Endothelial cell of umbilical vein (primary cell): ENCODE measurements at regions not wholly inside any gene's neighbourhood (a gene's known extent, or its start where the extent isn't known, plus 50 kb on each side); places are given as distances from the start of the nearest gene placed in this dataset.

Source experiments
- BruUV-seq: library from RNA; stranded (reverse); fragments of 400-500 nt; replicated peaks from 2 replicates; lab custom pipeline; 2021; lab: Mats Ljungman, UMichigan
- CTCF ChIA-PET: fragments of 300-600, 350-600 bp; sonication (Branson Sonifier 250); formaldehyde crosslinking; loops from one replicate; lab custom pipeline; 2021; ENCODE audit warnings: antibody characterized with exemption, inconsistent platforms; lab: Charles Lee
- POLR2A ChIA-PET: fragments of 300-600, 350-600 bp; sonication (Branson Sonifier 250); formaldehyde crosslinking; loops from one replicate; lab custom pipeline; 2021; ENCODE audit warnings: antibody characterized with exemption, inconsistent platforms; lab: Charles Lee
- DNase-seq: peaks from one replicate; pipeline ENCODE4 v3.0.0-alpha.2; 2011; ENCODE audit warnings: low read depth, low spot score
- FAIRE-seq: peaks from 2 replicates; lab custom pipeline; 2011; peaks lifted over from hg19 to GRCh38; lab: Jason Lieb, UNC
- H2AFZ ChIP-seq: 2 replicates; pipeline ENCODE4 v1.6.0; 2012; ENCODE audit warnings: low read depth, low read length, control low read depth, inconsistent platforms
- H3K27ac ChIP-seq: 2 replicates; pipeline ENCODE4 v1.5.1; 2011; ENCODE audit warnings: low read depth, mild to moderate bottlenecking, control low read depth, low read length, moderate library complexity; ENCODE audit not compliant: insufficient read depth
- H3K27me3 ChIP-seq, 2 experiments: 2 replicates each; pipeline versions ENCODE4 v1.6.0 to v1.6.1; 2011; ENCODE audit warnings: low read length in 2 of 2, mixed read lengths in 1 of 2; ENCODE audit not compliant: control insufficient read depth in 2 of 2, insufficient read depth in 2 of 2
- H3K36me3 ChIP-seq, 2 experiments: 2 replicates in 1 of 2; 3 replicates in 1 of 2; pipeline ENCODE4 v1.5.1; 2011; ENCODE audit warnings: low read length in 2 of 2, mild to moderate bottlenecking in 1 of 2, moderate library complexity in 1 of 2; ENCODE audit not compliant: control insufficient read depth in 2 of 2, insufficient read depth in 2 of 2; ENCODE audit errors: extremely low read depth in 1 of 2
- H3K4me1 ChIP-seq: 3 replicates; pipeline ENCODE4 v1.5.1; 2011; ENCODE audit warnings: mild to moderate bottlenecking, low read length; ENCODE audit not compliant: control insufficient read depth, insufficient read depth; ENCODE audit errors: extremely low read depth
- H3K4me2 ChIP-seq: 2 replicates; pipeline ENCODE4 v1.6.1; 2011; ENCODE audit warnings: low read length, control low read depth, mixed read lengths; ENCODE audit not compliant: insufficient read depth
- H3K4me3 ChIP-seq, 3 experiments: fragments of 200-600 bp in 1 of 3; sonication (generic), shearing (Covaris generic) in 1 of 3; replicated peaks in 1 of 3; 2 replicates each; pipeline ENCODE4 v1.5.1; 2011 to 2016; ENCODE audit warnings: control low read depth in 3 of 3, low read length in 3 of 3, mild to moderate bottlenecking in 2 of 3, inconsistent platforms in 1 of 3, low read depth in 1 of 3, moderate library complexity in 1 of 3; ENCODE audit not compliant: insufficient read depth in 1 of 3
- H3K79me2 ChIP-seq: 2 replicates; pipeline ENCODE4 v1.6.0; 2012; ENCODE audit warnings: low read length, inconsistent platforms; ENCODE audit not compliant: control insufficient read depth, insufficient read depth
- H3K9ac ChIP-seq: replicated peaks from 2 replicates; pipeline ENCODE3; 2011; ENCODE audit warnings: low read length, control low read depth; ENCODE audit not compliant: insufficient read depth; ENCODE audit errors: extremely low read depth
- H3K9me1 ChIP-seq: replicated peaks from 3 replicates; pipeline ENCODE4 v1.6.0; 2011; ENCODE audit warnings: mild to moderate bottlenecking, low read length; ENCODE audit not compliant: control insufficient read depth, insufficient read depth; ENCODE audit errors: extremely low read depth
- H3K9me3 ChIP-seq: replicated peaks from 2 replicates; pipeline ENCODE4 v1.5.1; 2012; ENCODE audit warnings: low read length, inconsistent platforms; ENCODE audit not compliant: control insufficient read depth, insufficient read depth
- H4K20me1 ChIP-seq: replicated peaks from 2 replicates; pipeline ENCODE3; 2011; ENCODE audit warnings: mild to moderate bottlenecking, low read length; ENCODE audit not compliant: control insufficient read depth, insufficient read depth; ENCODE audit errors: extremely low read depth
- CTCF ChIP-seq, 2 donors: IDR thresholded peaks; 1 replicate in 1 of 2; 2 replicates in 1 of 2; pipeline ENCODE4 v1.5.1; 2011; ENCODE audit warnings: low read length in 2 of 2, mild to moderate bottlenecking in 2 of 2, moderate library complexity in 2 of 2, control low read depth in 1 of 2, inconsistent platforms in 1 of 2, low read depth in 1 of 2; ENCODE audit not compliant: insufficient read depth in 1 of 2; ENCODE audit errors: extremely low read depth in 1 of 2
- EZH2 ChIP-seq: IDR thresholded peaks from 2 replicates; pipeline ENCODE4 v1.6.1; 2012; ENCODE audit warnings: borderline replicate concordance, low read depth, mild to moderate bottlenecking, moderate library complexity, low read length, inconsistent platforms; ENCODE audit not compliant: severe bottlenecking
- FOS ChIP-seq: IDR thresholded peaks from 2 replicates; pipeline ENCODE4 v1.6.1; 2011; ENCODE audit warnings: mild to moderate bottlenecking, low read length, moderate library complexity, borderline replicate concordance; ENCODE audit not compliant: insufficient read depth
- GATA2 ChIP-seq: IDR thresholded peaks from 2 replicates; pipeline ENCODE4 v1.7.0; 2011; ENCODE audit warnings: low read depth, mild to moderate bottlenecking, moderate library complexity, mixed read lengths, low read length; ENCODE audit not compliant: insufficient read length, insufficient read depth
- JUN ChIP-seq: IDR thresholded peaks from 2 replicates; pipeline ENCODE4 v1.6.1; 2011; ENCODE audit warnings: borderline replicate concordance, low read depth; ENCODE audit not compliant: insufficient read length, insufficient read depth
- MYC ChIP-seq: IDR thresholded peaks from one replicate; pipeline ENCODE4 v1.6.1; 2011; ENCODE audit warnings: mild to moderate bottlenecking, low read depth, low read length
- POLR2A ChIP-seq: IDR thresholded peaks from 2 replicates; pipeline ENCODE4 v1.6.1; 2012; ENCODE audit warnings: low read depth, mild to moderate bottlenecking, control low read depth, low read length
- POLR2AphosphoS5 ChIP-seq: IDR thresholded peaks from 2 replicates; pipeline ENCODE4 v1.6.1; 2012; ENCODE audit warnings: low read depth, mild to moderate bottlenecking, control low read depth, low read length, moderate library complexity; ENCODE audit not compliant: insufficient read depth
- dilution Hi-C: fragments of 300-500 bp; cut with MboI; formaldehyde crosslinking; loops from one replicate; pipeline ENCODE4 v1.15.0; 2019; ENCODE audit warnings: low sequenced_read_pairs; ENCODE audit not compliant: extremely low pct_ligation_motif_present
- intact Hi-C: fragments of 100-400 bp; cut with micrococcal nuclease; formaldehyde crosslinking; loops from one replicate; pipeline ENCODE4 v1.10.0; 2022
- TF ChIP-seq, protein P1 (sequence below): IDR thresholded peaks from 2 replicates; pipeline ENCODE4 v1.6.1; 2011; ENCODE audit not compliant: insufficient read depth, insufficient read length

- Histone ChIP-seq H3K4me3 (no peak overlapping the region), H3K4me1 (no peaks in the 10 kb centered on the region), H3K9me3 (no peaks in the 10 kb centered on the region), H3K27ac (no peak overlapping the region), H3K4me2 (no peak overlapping the region), H3K27me3 (no peaks in the 10 kb centered on the region), H3K9ac (no peak overlapping the region), H2AFZ (no peak overlapping the region), H3K79me2 (no peaks in the 10 kb centered on the region), H3K9me1 (no peaks in the 10 kb centered on the region), H3K36me3 (no peaks in the 10 kb centered on the region), H4K20me1 (no peaks in the 10 kb centered on the region)
- dilution Hi-C loops = no loop called here
- DNase-seq (no peak), FAIRE-seq (no peak)
- ChIA-PET CTCF (no interaction called here), POLR2A (interaction anchor here (0.5 kb wide), 1 partner anchor 21 kb away, joined by 5 read pairs; no protein-coding TSS in a partner anchor)
- BruUV-seq = no TSS peak
- TF ChIP-seq POLR2A (no peak), EZH2 (no peak), JUN (no peak), POLR2AphosphoS5 (no peak)
- TF ChIP-seq, protein P1, sequence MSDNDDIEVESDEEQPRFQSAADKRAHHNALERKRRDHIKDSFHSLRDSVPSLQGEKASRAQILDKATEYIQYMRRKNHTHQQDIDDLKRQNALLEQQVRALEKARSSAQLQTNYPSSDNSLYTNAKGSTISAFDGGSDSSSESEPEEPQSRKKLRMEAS = no peak
- intact Hi-C loops = no loop called here
These were observed 215.2 kb upstream of the CRIM1 start for GRCh38 chr2:36140391-36140790.

DNA sequence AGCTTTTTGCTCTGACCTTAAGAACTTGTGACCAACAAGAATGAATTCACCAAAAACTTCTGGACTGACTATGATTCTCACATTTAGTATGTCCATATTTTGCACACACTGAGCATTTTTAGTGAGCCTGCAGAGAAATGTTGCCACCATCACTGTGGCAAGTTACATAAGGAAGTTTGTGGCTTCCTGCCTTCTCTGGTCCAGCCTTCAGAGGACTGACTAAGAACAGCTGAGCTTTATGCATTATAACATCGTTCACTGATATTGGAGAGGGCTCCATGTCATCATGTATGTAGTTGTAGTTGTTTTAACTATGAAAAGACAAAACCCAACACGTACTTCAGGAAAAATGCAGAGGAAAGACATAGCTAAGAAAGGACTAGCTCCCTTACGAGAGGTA is 218.0 kb upstream of the CRIM1 start:
- Histone ChIP-seq H3K9ac (no peak overlapping the region), H3K27ac (no peak overlapping the region), H3K9me3 (no peaks in the 10 kb centered on the region), H3K4me3 (no peak overlapping the region), H3K36me3 (no peaks in the 10 kb centered on the region), H3K27me3 (no peaks in the 10 kb centered on the region), H3K79me2 (no peaks in the 10 kb centered on the region), H4K20me1 (no peaks in the 10 kb centered on the region), H3K4me1 (no peaks in the 10 kb centered on the region), H3K9me1 (no peaks in the 10 kb centered on the region), H2AFZ (no peak overlapping the region), H3K4me2 (no peak overlapping the region)
- FAIRE-seq (no peak), DNase-seq (no peak)
- BruUV-seq = no TSS peak
- POLR2A ChIA-PET = no interaction called here
- intact Hi-C loops (no loop called here), dilution Hi-C loops (no loop called here)
- TF ChIP-seq MYC (no peak), FOS (no peak), POLR2A (no peak), JUN (no peak), CTCF (IDR thresholded peaks at IDR 0.05; ENCODE audit: extremely low read depth in 1 of 2, insufficient read depth in 1 of 2, low read depth in 1 of 2, low read length in 2 of 2) (no peak), GATA2 (no peak)
- TF ChIP-seq, protein P1 = no peak
- CTCF ChIA-PET = no interaction called here
